WTC11 (cell line): ENCODE measurements at regions not wholly inside any gene's neighbourhood (a gene's known extent, or its start where the extent isn't known, plus 50 kb on each side); places are given as distances from the start of the nearest gene placed in this dataset.

ENCODE experiments used
- ATAC-seq: fragments of 200-7000 bp; cut with Tn5 transposase; 2 replicates; pipeline ENCODE4 v1.10.0; 2021; ENCODE audit warnings: mild to moderate bottlenecking, moderate library complexity
- CTCF ChIA-PET: fragments of 300-600 bp; sonication (Branson Sonifier 250); formaldehyde crosslinking; loops from one replicate; lab custom pipeline; 2021; ENCODE audit warnings: antibody characterized with exemption; lab: Charles Lee
- POLR2A ChIA-PET: fragments of 350-600 bp; sonication (Branson Sonifier 250); formaldehyde crosslinking; loops from one replicate; lab custom pipeline; 2021; ENCODE audit warnings: antibody characterized with exemption; lab: Charles Lee
- DNase-seq: peaks from one replicate; pipeline ENCODE4 v3.0.0; 2021; ENCODE audit warnings: low spot score
- H3K27ac Mint-ChIP-seq: 2 replicates; pipeline ENCODE4 v1.8.0; 2021; ENCODE audit warnings: mixed read lengths
- H3K27me3 Mint-ChIP-seq: 2 replicates; pipeline ENCODE4 v1.8.0; 2021; ENCODE audit warnings: low read depth, mild to moderate bottlenecking, moderate library complexity, mixed read lengths
- H3K36me3 Mint-ChIP-seq: 2 replicates; pipeline ENCODE4 v1.8.0; 2021; ENCODE audit warnings: mixed read lengths
- H3K4me1 Mint-ChIP-seq: 2 replicates; pipeline ENCODE4 v1.8.0; 2022; ENCODE audit warnings: mixed read lengths
- H3K4me3 Mint-ChIP-seq: 2 replicates; pipeline ENCODE4 v1.8.0; 2021; ENCODE audit warnings: mild to moderate bottlenecking, moderate library complexity, mixed read lengths
- H3K9me3 Mint-ChIP-seq: 2 replicates; pipeline ENCODE4 v1.8.0; 2021; ENCODE audit warnings: mixed read lengths
- AFF4 ChIP-seq: sonication (generic); formaldehyde crosslinking; IDR thresholded peaks from 2 replicates; pipeline ENCODE4 v1.8.1; 2023; ENCODE audit warnings: mild to moderate bottlenecking, missing genetic modification reagents, borderline replicate concordance
- CBFB ChIP-seq: sonication (generic); formaldehyde crosslinking; IDR thresholded peaks from 2 replicates; pipeline ENCODE4 v1.8.1; 2022; ENCODE audit warnings: mild to moderate bottlenecking, low read depth, missing genetic modification reagents
- CREB1 ChIP-seq: sonication (generic); formaldehyde crosslinking; IDR thresholded peaks from 2 replicates; pipeline ENCODE4 v1.8.0; 2023; ENCODE audit warnings: mild to moderate bottlenecking, missing genetic modification reagents
- ESRRA ChIP-seq: sonication (generic); formaldehyde crosslinking; IDR thresholded peaks from 2 replicates; pipeline ENCODE4 v1.8.1; 2022; ENCODE audit warnings: mild to moderate bottlenecking, missing genetic modification reagents, borderline replicate concordance
- ETV6 ChIP-seq: sonication (generic); formaldehyde crosslinking; IDR thresholded peaks from 2 replicates; pipeline ENCODE4 v1.8.1; 2022; ENCODE audit warnings: mild to moderate bottlenecking, missing genetic modification reagents
- FOXK1 ChIP-seq: sonication (generic); formaldehyde crosslinking; IDR thresholded peaks from 2 replicates; pipeline ENCODE4 v1.8.0; 2022; ENCODE audit warnings: mild to moderate bottlenecking, moderate library complexity, missing genetic modification reagents
- GABPB1 ChIP-seq: sonication (generic); formaldehyde crosslinking; IDR thresholded peaks from 2 replicates; pipeline ENCODE4 v1.8.1; 2023; ENCODE audit warnings: mild to moderate bottlenecking, missing genetic modification reagents
- MLX ChIP-seq: sonication (generic); formaldehyde crosslinking; IDR thresholded peaks from 2 replicates; pipeline ENCODE4 v1.8.1; 2023; ENCODE audit warnings: mild to moderate bottlenecking, missing genetic modification reagents, moderate library complexity
- NR2C2 ChIP-seq: sonication (generic); formaldehyde crosslinking; IDR thresholded peaks from 2 replicates; pipeline ENCODE4 v1.8.0; 2022; ENCODE audit warnings: mild to moderate bottlenecking, missing genetic modification reagents
- RORB ChIP-seq: fragments of 250-450 bp; sonication (Bioruptor Pico); IDR thresholded peaks from 2 replicates; pipeline ENCODE4 v1.9.0; 2021; ENCODE audit warnings: mild to moderate bottlenecking
- SMAD3 ChIP-seq: sonication (generic); formaldehyde crosslinking; IDR thresholded peaks from 2 replicates; pipeline ENCODE4 v1.8.0; 2022; ENCODE audit warnings: missing genetic modification reagents, mild to moderate bottlenecking, borderline replicate concordance
- ZNF121 ChIP-seq: sonication (generic); formaldehyde crosslinking; IDR thresholded peaks from 2 replicates; pipeline ENCODE4 v1.8.0; 2023; ENCODE audit warnings: missing genetic modification reagents
- ZNF219 ChIP-seq: sonication (generic); formaldehyde crosslinking; IDR thresholded peaks from 2 replicates; pipeline ENCODE4 v1.8.0; 2023; ENCODE audit warnings: missing genetic modification reagents, mild to moderate bottlenecking, borderline replicate concordance
- ZNF317 ChIP-seq: sonication (generic); formaldehyde crosslinking; IDR thresholded peaks from 2 replicates; pipeline ENCODE4 v1.8.1; 2023; ENCODE audit warnings: low read depth, mild to moderate bottlenecking, moderate library complexity, missing genetic modification reagents, borderline replicate concordance
- ZNF512 ChIP-seq: sonication (generic); formaldehyde crosslinking; IDR thresholded peaks from 2 replicates; pipeline ENCODE4 v1.8.1; 2022; ENCODE audit warnings: missing genetic modification reagents, borderline replicate concordance

GRCh38 chr6:7674291-7674690 is 51.6 kb upstream of the BMP6 start (continued):
- TF ChIP-seq ZNF512 (CRISPR knock-in tag) = no peak
- TF ChIP-seq GABPB1 = no peak
- TF ChIP-seq ZNF121 = no peak
- no peak for TF ChIP-seq ETV6 (CRISPR knock-in tag)
- no peak for TF ChIP-seq ZNF219 (CRISPR knock-in tag)

- peaks cover 7% of the 10 kb centered on the region for H3K27me3 Mint-ChIP-seq
- no peaks in the 10 kb centered on the region for H3K36me3 Mint-ChIP-seq
- H3K4me3 Mint-ChIP-seq = no peak overlapping the region
- peaks cover 23% of the 10 kb centered on the region for H3K4me1 Mint-ChIP-seq
- POLR2A ChIA-PET = no interaction called here
- H3K9me3 Mint-ChIP-seq = no peaks in the 10 kb centered on the region
- TF ChIP-seq CREB1 (CRISPR knock-in tag) = no peak
- TF ChIP-seq CBFB (CRISPR knock-in tag) = no peak
- TF ChIP-seq RORB (CRISPR knock-in tag) = no peak
- no peak for TF ChIP-seq ZNF317
- TF ChIP-seq MLX (CRISPR knock-in tag) = no peak
- no peak for TF ChIP-seq ESRRA
- no peak for TF ChIP-seq AFF4 (CRISPR knock-in tag)
- TF ChIP-seq ZNF121 = no peak
- no peak for TF ChIP-seq SMAD3 (CRISPR knock-in tag)
- no peak for TF ChIP-seq FOXK1
- no peak for TF ChIP-seq NR2C2
- no peak overlapping the region for H3K27ac Mint-ChIP-seq
- ATAC-seq (no peak), DNase-seq (no peak)
- CTCF ChIA-PET = interaction anchor here (0.5 kb wide), 1 partner anchor 356 kb away, joined by 6 read pairs; no protein-coding TSS in a partner anchor
These were observed 50.5 kb upstream of the BMP6 start for GRCh38 chr6:7675353-7675945.
